SK-N-SH (cell line): ENCODE measurements at regions not wholly inside any gene's neighbourhood (a gene's known extent, or its start where the extent isn't known, plus 50 kb on each side); places are given as distances from the start of the nearest gene placed in this dataset.

Experiments used
- CTCF ChIA-PET: fragments of 300-600, 350-600 bp; formaldehyde crosslinking; extraction: SDS; loops from one replicate; lab custom pipeline; 2021; lab: Yijun Ruan, JAX
- POLR2A ChIA-PET: fragments of 350-600 bp; sonication (Branson Sonifier 250); formaldehyde crosslinking; extraction: SDS; loops from one replicate; lab custom pipeline; 2020; ENCODE audit warnings: antibody characterized with exemption, inconsistent platforms; lab: Yijun Ruan, JAX
- DNase-seq: peaks from one replicate; pipeline ENCODE4 v3.0.0; 2012
- H2AFZ ChIP-seq: fragments of 200-600 bp; sonication (generic); 2 replicates; pipeline ENCODE4 v1.8.1; 2016; ENCODE audit warnings: antibody characterized with exemption, mild to moderate bottlenecking, low read depth
- H3F3A ChIP-seq: fragments of 200-600 bp; sonication (generic); replicated peaks from 2 replicates; pipeline ENCODE3; 2016; ENCODE audit warnings: antibody characterized with exemption, mild to moderate bottlenecking; ENCODE audit not compliant: insufficient read depth
- H3K27ac ChIP-seq, 2 experiments: fragments of 200-500 bp in 1 of 2; fragments of 200-600 bp in 1 of 2; sonication (Bioruptor generic) in 1 of 2; sonication (generic), shearing (Covaris generic) in 1 of 2; 2 replicates each; pipeline versions ENCODE4 v1.5.1 to v1.6.1; 2014 to 2016; ENCODE audit warnings: low read depth in 2 of 2, inconsistent platforms in 1 of 2, low read length in 1 of 2, mild to moderate bottlenecking in 1 of 2, mixed read lengths in 1 of 2
- H3K27me3 ChIP-seq: fragments of 200-600 bp; sonication (generic), shearing (Covaris generic); 2 replicates; pipeline ENCODE4 v1.6.1; 2016; ENCODE audit warnings: mixed run types; ENCODE audit not compliant: insufficient read depth
- H3K36me3 ChIP-seq, 2 experiments: fragments of 200-500 bp in 1 of 2; fragments of 200-600 bp in 1 of 2; sonication (Bioruptor generic) in 1 of 2; sonication (generic) in 1 of 2; replicated peaks in 1 of 2; 2 replicates each; pipeline versions ENCODE3 to v1.5.1; 2014 to 2016; ENCODE audit warnings: low read length in 1 of 2, mild to moderate bottlenecking in 1 of 2; ENCODE audit not compliant: insufficient read depth in 2 of 2, control insufficient read depth in 1 of 2
- H3K4me1 ChIP-seq, 2 experiments: fragments of 200-500 bp in 1 of 2; fragments of 200-600 bp in 1 of 2; sonication (Bioruptor generic) in 1 of 2; sonication (generic), shearing (Covaris generic) in 1 of 2; 2 replicates each; pipeline versions ENCODE4 v1.5.1 to v1.6.1; 2014 to 2016; ENCODE audit warnings: low read depth in 1 of 2, low read length in 1 of 2, mixed run types in 1 of 2; ENCODE audit not compliant: insufficient read depth in 2 of 2, control insufficient read depth in 1 of 2
- H3K4me2 ChIP-seq: fragments of 200-600 bp; sonication (generic), shearing (Covaris generic); 2 replicates; pipeline ENCODE4 v1.6.1; 2017; ENCODE audit warnings: mixed run types
- H3K4me3 ChIP-seq, 2 experiments: fragments of 200-500 bp in 1 of 2; fragments of 200-600 bp in 1 of 2; sonication (Bioruptor generic) in 1 of 2; sonication (generic), shearing (Covaris generic) in 1 of 2; 2 replicates each; pipeline versions ENCODE4 v1.5.1 to v1.8.1; 2014 to 2016; ENCODE audit warnings: low read depth in 2 of 2, inconsistent platforms in 1 of 2, low read length in 1 of 2, mild to moderate bottlenecking in 1 of 2, mixed read lengths in 1 of 2, moderate library complexity in 1 of 2
- H3K79me2 ChIP-seq: fragments of 200-600 bp; sonication (generic); 2 replicates; pipeline ENCODE4 v1.8.1; 2017; ENCODE audit warnings: mild to moderate bottlenecking; ENCODE audit not compliant: insufficient read depth
- H3K9ac ChIP-seq: fragments of 200-600 bp; sonication (generic); 2 replicates; pipeline ENCODE4 v1.6.1; 2017; ENCODE audit warnings: mixed run types
- H3K9me2 ChIP-seq: fragments of 200-600 bp; sonication (generic); 2 replicates; pipeline ENCODE4 v1.6.1; 2017; ENCODE audit warnings: mixed run types
- H3K9me3 ChIP-seq: fragments of 200-600 bp; sonication (generic); 2 replicates; pipeline ENCODE4 v1.6.1; 2017; ENCODE audit warnings: mixed run types, mild to moderate bottlenecking, moderate library complexity
- H4K20me1 ChIP-seq: fragments of 200-600 bp; sonication (generic); 2 replicates; pipeline ENCODE4 v1.6.1; 2017; ENCODE audit warnings: mild to moderate bottlenecking, mixed run types; ENCODE audit not compliant: insufficient read depth
- CHD2 ChIP-seq: fragments of 150-350 bp; IDR thresholded peaks from 2 replicates; pipeline ENCODE4 v1.6.1; 2018; ENCODE audit warnings: low read length; ENCODE audit not compliant: partially characterized antibody
- ELF1 ChIP-seq: IDR thresholded peaks from 2 replicates; pipeline ENCODE4 v1.4.0; 2012
- EP300 ChIP-seq, 2 experiments: IDR thresholded peaks; 2 replicates each; pipeline versions ENCODE4 v1.4.0 to v1.6.1; 2012; ENCODE audit warnings: borderline replicate concordance in 1 of 2, low read depth in 1 of 2, low read length in 1 of 2
- EZH2phosphoT487 ChIP-seq: fragments of 200-600 bp; sonication (generic); IDR thresholded peaks from 2 replicates; pipeline ENCODE4 v1.6.1; 2017; ENCODE audit warnings: low read depth, mixed run types, mild to moderate bottlenecking, antibody characterized with exemption, moderate library complexity, borderline replicate concordance
- FOSL2 ChIP-seq: IDR thresholded peaks from 2 replicates; pipeline ENCODE4 v1.4.0; 2012; ENCODE audit warnings: low read depth, mild to moderate bottlenecking, moderate library complexity, borderline replicate concordance
- FOXM1 ChIP-seq: IDR thresholded peaks from 2 replicates; pipeline ENCODE4 v1.4.0; 2012; ENCODE audit warnings: low read depth, mild to moderate bottlenecking
- GABPA ChIP-seq: IDR thresholded peaks from 2 replicates; pipeline ENCODE4 v1.4.0; 2012; ENCODE audit warnings: low read depth, mild to moderate bottlenecking
- GATA2 ChIP-seq: sonication (generic); formaldehyde crosslinking; IDR thresholded peaks from 2 replicates; pipeline ENCODE4 v1.5.0; 2020; ENCODE audit warnings: mild to moderate bottlenecking, missing genetic modification reagents
- JUND ChIP-seq: IDR thresholded peaks from 2 replicates; pipeline ENCODE4 v1.4.0; 2012
- MXI1 ChIP-seq: IDR thresholded peaks from 2 replicates; pipeline ENCODE4 v1.6.1; 2012; ENCODE audit warnings: mild to moderate bottlenecking, low read depth, low read length, improper control_type of control experiment
- NRF1 ChIP-seq: IDR thresholded peaks from 2 replicates; pipeline ENCODE4 v1.6.1; 2012; ENCODE audit warnings: low read depth, mild to moderate bottlenecking, low read length
- POLR2AphosphoS5 ChIP-seq: IDR thresholded peaks from 2 replicates; pipeline ENCODE4 v1.6.1; 2012; ENCODE audit warnings: low read depth, low read length
- RFX5 ChIP-seq: IDR thresholded peaks from 2 replicates; pipeline ENCODE4 v1.6.1; 2012; ENCODE audit warnings: mild to moderate bottlenecking, improper control_type of control experiment, low read length
- TAF1 ChIP-seq: IDR thresholded peaks from 2 replicates; pipeline ENCODE4 v1.6.1; 2012; ENCODE audit warnings: low read depth, mild to moderate bottlenecking, low read length, moderate library complexity, borderline replicate concordance
- TEAD4 ChIP-seq: IDR thresholded peaks from 2 replicates; pipeline ENCODE4 v1.4.0; 2012; ENCODE audit warnings: mild to moderate bottlenecking, borderline replicate concordance; ENCODE audit not compliant: insufficient read depth
- YY1 ChIP-seq: IDR thresholded peaks from 2 replicates; pipeline ENCODE4 v1.4.0; 2012; ENCODE audit warnings: low read depth, mild to moderate bottlenecking
- WGBS: methylation state at CpG from one replicate; pipeline ENCODE4 v1.1.6; 2017; ENCODE audit warnings: low lambda C conversion rate; 5-methylcytosine and 5-hydroxymethylcytosine counted together
- TF ChIP-seq, protein P1 (sequence below): IDR thresholded peaks from 2 replicates; pipeline ENCODE4 v1.6.1; 2012; ENCODE audit warnings: mild to moderate bottlenecking, low read depth, low read length, moderate library complexity
- TF ChIP-seq, protein P2 (sequence below): fragments of 200-600 bp; sonication (generic); IDR thresholded peaks from 2 replicates; pipeline ENCODE4 v1.6.1; 2017; ENCODE audit warnings: antibody characterized with exemption, mild to moderate bottlenecking, moderate library complexity
- TF ChIP-seq, protein P3 (sequence below): IDR thresholded peaks from 2 replicates; pipeline ENCODE4; 2012
- TF ChIP-seq, protein P4 (sequence below): fragments of 150-350 bp; IDR thresholded peaks from 2 replicates; pipeline ENCODE4 v1.6.1; 2016; ENCODE audit warnings: mild to moderate bottlenecking, low read depth, low read length

DNA sequence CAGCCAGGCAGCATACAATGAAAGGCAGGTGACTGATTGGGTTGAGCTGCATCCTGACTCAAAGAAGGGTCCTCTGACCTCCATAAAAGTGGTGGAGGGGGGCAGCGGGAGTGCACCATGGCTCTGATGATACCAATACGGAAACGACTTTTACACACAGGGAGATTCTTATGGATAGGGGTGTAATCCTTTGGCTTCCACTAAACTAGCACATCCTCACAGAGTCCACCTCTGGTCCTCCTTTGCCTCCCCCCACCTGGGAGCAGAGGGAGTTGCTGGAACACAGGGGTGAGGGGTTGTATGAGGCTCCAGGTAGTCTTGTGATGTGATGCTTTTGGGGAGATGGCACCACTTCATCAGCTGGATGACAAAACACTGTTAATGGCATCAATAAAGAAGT is 361.0 kb downstream of the BARHL2 start:
- ChIA-PET CTCF (no interaction called here), POLR2A (no interaction called here)
- no peaks in the 10 kb centered on the region for H4K20me1 ChIP-seq
- no peaks in the 10 kb centered on the region for H3K36me3 ChIP-seq
- no peaks in the 10 kb centered on the region for H3K4me1 ChIP-seq
- no peak overlapping the region for H3K27ac ChIP-seq
- H3K4me3 ChIP-seq: no peak overlapping the region
- no peak overlapping the region for H2AFZ ChIP-seq
- H3K79me2 ChIP-seq: no peaks in the 10 kb centered on the region
- H3F3A ChIP-seq: no peaks in the 10 kb centered on the region
- no peak overlapping the region for H3K4me2 ChIP-seq
- H3K9me3 ChIP-seq: no peaks in the 10 kb centered on the region
- H3K9me2 ChIP-seq: no peaks in the 10 kb centered on the region
- WGBS: 23% methylated on average over 3 of the region's 3 CpGs
- DNase-seq: no peak
- no peaks in the 10 kb centered on the region; the same call in 1 of the 2 replicates for H3K27me3 ChIP-seq
- no peak overlapping the region for H3K9ac ChIP-seq
- TF ChIP-seq, protein P1, sequence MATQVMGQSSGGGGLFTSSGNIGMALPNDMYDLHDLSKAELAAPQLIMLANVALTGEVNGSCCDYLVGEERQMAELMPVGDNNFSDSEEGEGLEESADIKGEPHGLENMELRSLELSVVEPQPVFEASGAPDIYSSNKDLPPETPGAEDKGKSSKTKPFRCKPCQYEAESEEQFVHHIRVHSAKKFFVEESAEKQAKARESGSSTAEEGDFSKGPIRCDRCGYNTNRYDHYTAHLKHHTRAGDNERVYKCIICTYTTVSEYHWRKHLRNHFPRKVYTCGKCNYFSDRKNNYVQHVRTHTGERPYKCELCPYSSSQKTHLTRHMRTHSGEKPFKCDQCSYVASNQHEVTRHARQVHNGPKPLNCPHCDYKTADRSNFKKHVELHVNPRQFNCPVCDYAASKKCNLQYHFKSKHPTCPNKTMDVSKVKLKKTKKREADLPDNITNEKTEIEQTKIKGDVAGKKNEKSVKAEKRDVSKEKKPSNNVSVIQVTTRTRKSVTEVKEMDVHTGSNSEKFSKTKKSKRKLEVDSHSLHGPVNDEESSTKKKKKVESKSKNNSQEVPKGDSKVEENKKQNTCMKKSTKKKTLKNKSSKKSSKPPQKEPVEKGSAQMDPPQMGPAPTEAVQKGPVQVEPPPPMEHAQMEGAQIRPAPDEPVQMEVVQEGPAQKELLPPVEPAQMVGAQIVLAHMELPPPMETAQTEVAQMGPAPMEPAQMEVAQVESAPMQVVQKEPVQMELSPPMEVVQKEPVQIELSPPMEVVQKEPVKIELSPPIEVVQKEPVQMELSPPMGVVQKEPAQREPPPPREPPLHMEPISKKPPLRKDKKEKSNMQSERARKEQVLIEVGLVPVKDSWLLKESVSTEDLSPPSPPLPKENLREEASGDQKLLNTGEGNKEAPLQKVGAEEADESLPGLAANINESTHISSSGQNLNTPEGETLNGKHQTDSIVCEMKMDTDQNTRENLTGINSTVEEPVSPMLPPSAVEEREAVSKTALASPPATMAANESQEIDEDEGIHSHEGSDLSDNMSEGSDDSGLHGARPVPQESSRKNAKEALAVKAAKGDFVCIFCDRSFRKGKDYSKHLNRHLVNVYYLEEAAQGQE: no peak
- TF ChIP-seq MXI1 (no peak), EZH2phosphoT487 (no peak), FOSL2 (no peak), RFX5 (no peak), JUND (no peak), TEAD4 (no peak), YY1 (no peak), GABPA (no peak), FOXM1 (no peak), ELF1 (no peak), GATA2 (CRISPR knock-in tag) (no peak), CHD2 (no peak), EP300 (IDR thresholded peaks at IDR 0.05; ENCODE audit: borderline replicate concordance in 1 of 2, low read depth in 1 of 2, low read length in 1 of 2) (no peak), POLR2AphosphoS5 (no peak), NRF1 (no peak), TAF1 (no peak)
- TF ChIP-seq, protein P2, sequence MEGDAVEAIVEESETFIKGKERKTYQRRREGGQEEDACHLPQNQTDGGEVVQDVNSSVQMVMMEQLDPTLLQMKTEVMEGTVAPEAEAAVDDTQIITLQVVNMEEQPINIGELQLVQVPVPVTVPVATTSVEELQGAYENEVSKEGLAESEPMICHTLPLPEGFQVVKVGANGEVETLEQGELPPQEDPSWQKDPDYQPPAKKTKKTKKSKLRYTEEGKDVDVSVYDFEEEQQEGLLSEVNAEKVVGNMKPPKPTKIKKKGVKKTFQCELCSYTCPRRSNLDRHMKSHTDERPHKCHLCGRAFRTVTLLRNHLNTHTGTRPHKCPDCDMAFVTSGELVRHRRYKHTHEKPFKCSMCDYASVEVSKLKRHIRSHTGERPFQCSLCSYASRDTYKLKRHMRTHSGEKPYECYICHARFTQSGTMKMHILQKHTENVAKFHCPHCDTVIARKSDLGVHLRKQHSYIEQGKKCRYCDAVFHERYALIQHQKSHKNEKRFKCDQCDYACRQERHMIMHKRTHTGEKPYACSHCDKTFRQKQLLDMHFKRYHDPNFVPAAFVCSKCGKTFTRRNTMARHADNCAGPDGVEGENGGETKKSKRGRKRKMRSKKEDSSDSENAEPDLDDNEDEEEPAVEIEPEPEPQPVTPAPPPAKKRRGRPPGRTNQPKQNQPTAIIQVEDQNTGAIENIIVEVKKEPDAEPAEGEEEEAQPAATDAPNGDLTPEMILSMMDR: no peak
- TF ChIP-seq, protein P3, sequence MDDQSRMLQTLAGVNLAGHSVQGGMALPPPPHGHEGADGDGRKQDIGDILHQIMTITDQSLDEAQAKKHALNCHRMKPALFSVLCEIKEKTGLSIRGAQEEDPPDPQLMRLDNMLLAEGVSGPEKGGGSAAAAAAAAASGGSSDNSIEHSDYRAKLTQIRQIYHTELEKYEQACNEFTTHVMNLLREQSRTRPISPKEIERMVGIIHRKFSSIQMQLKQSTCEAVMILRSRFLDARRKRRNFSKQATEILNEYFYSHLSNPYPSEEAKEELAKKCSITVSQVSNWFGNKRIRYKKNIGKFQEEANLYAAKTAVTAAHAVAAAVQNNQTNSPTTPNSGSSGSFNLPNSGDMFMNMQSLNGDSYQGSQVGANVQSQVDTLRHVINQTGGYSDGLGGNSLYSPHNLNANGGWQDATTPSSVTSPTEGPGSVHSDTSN: no peak
- TF ChIP-seq, protein P4, sequence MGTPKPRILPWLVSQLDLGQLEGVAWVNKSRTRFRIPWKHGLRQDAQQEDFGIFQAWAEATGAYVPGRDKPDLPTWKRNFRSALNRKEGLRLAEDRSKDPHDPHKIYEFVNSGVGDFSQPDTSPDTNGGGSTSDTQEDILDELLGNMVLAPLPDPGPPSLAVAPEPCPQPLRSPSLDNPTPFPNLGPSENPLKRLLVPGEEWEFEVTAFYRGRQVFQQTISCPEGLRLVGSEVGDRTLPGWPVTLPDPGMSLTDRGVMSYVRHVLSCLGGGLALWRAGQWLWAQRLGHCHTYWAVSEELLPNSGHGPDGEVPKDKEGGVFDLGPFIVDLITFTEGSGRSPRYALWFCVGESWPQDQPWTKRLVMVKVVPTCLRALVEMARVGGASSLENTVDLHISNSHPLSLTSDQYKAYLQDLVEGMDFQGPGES: no peak
